Posterior vena cava (tissue), 2 donors: ENCODE measurements at regions not wholly inside any gene's neighbourhood (a gene's known extent, or its start where the extent isn't known, plus 50 kb on each side); places are given as distances from the start of the nearest gene placed in this dataset.

ENCODE experiments used
- DNase-seq: peaks from one replicate; pipeline ENCODE4 v3.0.0-alpha.2; 2020; ENCODE audit warnings: low spot score
- intact Hi-C, 2 donors: fragments of 100-400 bp; cut with DNase I; formaldehyde crosslinking; loops; one replicate each; pipeline versions ENCODE4 v1.14.1 to v1.14.2; 2022 to 2023
- donor health status: DM: yes; HTN: yes; CAD: no.
- donor health status: DM: yes; HTN: yes; CAD: no.

- intact Hi-C loops: no loop called here
- no peak for DNase-seq
These were observed 60.9 kb upstream of the ARL8B start for GRCh38 chr3:5061218-5061569.

GRCh38 chr3:5063724-5064123, 58.4 kb upstream of the ARL8B start:
- DNase-seq: no peak

GRCh38 chr3:5068531-5069050, 53.5 kb upstream of the ARL8B start:
- intact Hi-C loops: no loop called here

More at GRCh38 chr3:5063724-5064123, 58.4 kb upstream of the ARL8B start:
- intact Hi-C loops: no loop called here

GRCh38 chr3:5069627-5070026, 52.5 kb upstream of the ARL8B start:
- intact Hi-C loops: no loop called here
- DNase-seq: no peak

More at GRCh38 chr3:5068531-5069050, 53.5 kb upstream of the ARL8B start:
- DNase-seq: no peak

- intact Hi-C loops: no loop called here
These were observed 51.0 kb upstream of the ARL8B start for GRCh38 chr3:5071061-5071460.

GRCh38 chr3:5072100-5072816, 49.8 kb upstream of the ARL8B start:
- intact Hi-C loops: no loop called here
- no peak for DNase-seq

More at GRCh38 chr3:5071061-5071460, 51.0 kb upstream of the ARL8B start:
- no peak for DNase-seq
